ENCODE measurements at regions not wholly inside any gene's neighbourhood (a gene's known extent, or its start where the extent isn't known, plus 50 kb on each side); places are given as distances from the start of the nearest gene placed in this dataset.
A peak's percentile ranks its signal among the peaks of the same experiment; 100 is the strongest.

DNA sequence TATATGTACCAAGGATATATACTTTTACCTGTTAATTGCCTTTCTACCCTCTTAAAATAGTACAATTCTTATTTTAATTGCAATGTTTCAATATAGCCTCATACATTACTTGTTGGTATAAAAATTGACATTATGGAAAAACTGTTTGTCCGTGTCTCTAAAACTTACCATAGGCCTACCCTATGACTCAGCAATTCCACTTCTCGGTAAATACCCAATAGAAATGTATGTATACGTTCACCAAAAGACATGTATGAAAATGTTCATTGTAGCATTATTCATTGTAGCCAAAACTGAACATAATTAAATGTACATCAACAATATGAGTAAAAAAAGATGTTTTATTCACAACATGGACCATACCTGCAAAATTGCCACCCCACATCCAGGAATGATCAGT, 679.2 kb upstream of the UBE2E2 start:
- Histone ChIP-seq H3K9me3 (no peaks in the 10 kb centered on the region), H3K4me2 (no peak overlapping the region), H3K4me3 (no peak overlapping the region), H3K27ac (no peak overlapping the region), H3K4me1 (no peaks in the 10 kb centered on the region)
- peak; percentile 44 for TF ChIP-seq NFE2L2 (conservative IDR thresholded peaks at IDR 0.05; ENCODE audit: low read length)
- TF ChIP-seq MAFK (IDR thresholded peaks at IDR 0.05; ENCODE audit: partially characterized antibody): peak; percentile 43
- no peak for TF ChIP-seq HOXB13 (CRISPR knock-in tag; IDR thresholded peaks at IDR 0.05; ENCODE audit: low read depth)
- no peak for TF ChIP-seq POLR2A (IDR thresholded peaks at IDR 0.05; ENCODE audit: low read length)
- DNase-seq (ENCODE audit: low read depth in 1 of 2, low spot score in 1 of 2) (no peak), ATAC-seq (no peak), FAIRE-seq (no peak)
- WGBS (ENCODE audit: missing lambda C conversion rate): 23% methylated on average over 3 of the region's 3 CpGs
- ChIA-PET CTCF (no interaction called here), POLR2A (no interaction called here)

DNA sequence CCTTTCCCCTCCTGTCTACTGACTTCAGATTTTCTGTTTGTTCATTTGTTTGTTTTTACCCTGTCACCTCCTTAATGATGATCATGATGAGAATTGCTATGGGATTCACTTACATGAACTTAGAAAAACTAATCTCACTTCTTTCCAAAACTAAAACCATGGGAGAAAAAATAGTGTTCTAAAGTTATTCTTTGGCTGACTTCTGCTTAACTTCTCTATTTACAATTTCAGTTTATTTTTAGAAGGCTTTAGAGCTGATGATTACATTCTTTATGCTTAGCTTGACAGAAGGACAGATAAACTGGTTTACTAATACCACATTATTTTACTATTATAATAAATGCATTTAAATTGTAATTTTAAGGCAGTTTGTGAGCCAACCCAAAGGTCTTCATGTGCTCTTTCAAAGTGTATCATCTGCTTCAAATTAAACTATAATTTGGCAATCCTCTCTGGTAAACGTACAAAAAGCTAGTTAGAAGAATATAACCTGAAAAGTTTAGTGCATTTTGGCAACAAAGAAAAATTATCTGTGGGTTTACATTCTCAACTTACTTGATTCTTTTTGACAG, 676.8 kb upstream of the UBE2E2 start:
- Histone ChIP-seq H3K4me3 (no peak overlapping the region), H3K4me2 (no peak overlapping the region), H3K4me1 (no peaks in the 10 kb centered on the region), H3K9me3 (no peaks in the 10 kb centered on the region), H3K27ac (no peak overlapping the region)
- POLR2A ChIA-PET: no interaction called here
- TF ChIP-seq RFX5 (IDR thresholded peaks at IDR 0.05): no peak
- TF ChIP-seq KDM1A (IDR thresholded peaks at IDR 0.05; ENCODE audit: low read depth): no peak
- TF ChIP-seq NR3C1 (IDR thresholded peaks at IDR 0.05): no peak
- no peak for TF ChIP-seq NFE2L2 (conservative IDR thresholded peaks at IDR 0.05; ENCODE audit: low read length)
- no peak for TF ChIP-seq KDM5A (IDR thresholded peaks at IDR 0.05)
- TF ChIP-seq HDAC2 (IDR thresholded peaks at IDR 0.05): no peak
- TF ChIP-seq JUNB (IDR thresholded peaks at IDR 0.05): no peak
- DNase-seq (ENCODE audit: low read depth in 1 of 2, low spot score in 1 of 2) (no peak), FAIRE-seq (no peak), ATAC-seq (no peak)
- CTCF ChIA-PET: no interaction called here
- 2% methylated on average over 1 of the region's 1 CpG for WGBS (ENCODE audit: missing lambda C conversion rate)

DNA sequence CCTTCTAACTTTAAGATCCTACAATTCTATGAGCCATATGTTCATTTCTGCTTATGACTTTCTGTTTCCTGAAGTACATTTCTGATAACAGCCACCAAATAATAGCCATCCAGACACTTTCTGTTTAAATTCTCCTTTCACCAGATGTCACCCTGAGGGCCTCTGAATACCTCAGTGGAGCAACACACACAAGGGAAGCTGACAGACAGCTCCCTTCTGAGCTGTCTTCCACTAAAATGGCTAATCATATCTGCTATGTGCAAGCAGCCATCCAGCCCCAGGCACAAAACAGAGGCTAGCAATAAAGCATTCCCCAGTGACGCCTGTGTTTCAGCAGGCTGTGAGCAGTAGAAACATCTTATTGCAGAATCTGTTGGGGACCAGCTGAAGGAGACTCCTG, 666.6 kb upstream of the UBE2E2 start:
- CTCF ChIA-PET: no interaction called here

DNA sequence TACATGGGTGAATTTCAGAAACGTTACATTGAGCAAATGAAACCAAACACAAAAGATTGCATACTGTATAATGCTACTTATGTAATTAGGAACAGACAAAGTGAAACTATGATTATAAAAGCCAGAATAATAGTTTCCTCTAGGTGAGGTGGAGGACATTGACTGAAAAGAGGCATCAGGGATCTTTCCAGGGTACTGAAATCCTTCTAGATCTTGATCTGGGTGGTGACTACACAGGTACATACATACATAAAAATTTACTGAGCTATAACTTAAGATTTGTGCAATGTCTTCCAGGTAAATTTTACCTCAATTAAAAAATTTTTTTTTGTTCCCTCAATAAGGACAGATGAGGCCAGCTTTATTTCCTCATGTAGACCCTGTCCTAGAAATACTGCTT, 665.6 kb upstream of the UBE2E2 start:
- Histone ChIP-seq H3K4me3 (no peak overlapping the region), H3K27ac (no peak overlapping the region), H3K4me2 (no peak overlapping the region), H3K4me1 (no peaks in the 10 kb centered on the region), H3K9me3 (no peaks in the 10 kb centered on the region)
- TF ChIP-seq EHMT2 (IDR thresholded peaks at IDR 0.05; ENCODE audit: low read depth) (no peak), NPAS2 (CRISPR knock-in tag; IDR thresholded peaks at IDR 0.05; ENCODE audit: borderline replicate concordance) (no peak), HOXA7 (CRISPR knock-in tag; IDR thresholded peaks at IDR 0.05) (no peak), CHD4 (IDR thresholded peaks at IDR 0.05; ENCODE audit: borderline replicate concordance) (no peak), RFX5 (IDR thresholded peaks at IDR 0.05) (no peak), POLR2A (IDR thresholded peaks at IDR 0.05; ENCODE audit: low read length) (no peak), RCOR1 (IDR thresholded peaks at IDR 0.05; ENCODE audit: low read depth, low read length) (no peak), JUN (IDR thresholded peaks at IDR 0.05) (no peak), CHD2 (IDR thresholded peaks at IDR 0.05; ENCODE audit: low read length, partially characterized antibody) (no peak)
- TF ChIP-seq, protein P1, sequence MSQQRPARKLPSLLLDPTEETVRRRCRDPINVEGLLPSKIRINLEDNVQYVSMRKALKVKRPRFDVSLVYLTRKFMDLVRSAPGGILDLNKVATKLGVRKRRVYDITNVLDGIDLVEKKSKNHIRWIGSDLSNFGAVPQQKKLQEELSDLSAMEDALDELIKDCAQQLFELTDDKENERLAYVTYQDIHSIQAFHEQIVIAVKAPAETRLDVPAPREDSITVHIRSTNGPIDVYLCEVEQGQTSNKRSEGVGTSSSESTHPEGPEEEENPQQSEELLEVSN (IDR thresholded peaks at IDR 0.05; ENCODE audit: borderline replicate concordance, low read depth): no peak
- CTCF ChIA-PET: no interaction called here
- FAIRE-seq (no peak), ATAC-seq (no peak), DNase-seq (ENCODE audit: low read depth in 1 of 2, low spot score in 1 of 2) (no peak)
- POLR2A ChIA-PET: no interaction called here
- 0% methylated on average over 1 of the region's 1 CpG for WGBS (ENCODE audit: missing lambda C conversion rate)

More for the DNA sequence above, 666.6 kb upstream of the UBE2E2 start:
- DNase-seq (ENCODE audit: low read depth in 1 of 2, low spot score in 1 of 2) (no peak), ATAC-seq (no peak), FAIRE-seq (no peak)
- POLR2A ChIA-PET: no interaction called here
- 0% methylated on average over 1 of the region's 1 CpG for WGBS (ENCODE audit: missing lambda C conversion rate)
- H3K4me2 ChIP-seq: no peak overlapping the region
- no peak overlapping the region for H3K4me3 ChIP-seq
- no peaks in the 10 kb centered on the region for H3K4me1 ChIP-seq
- TF ChIP-seq SMC3 (IDR thresholded peaks at IDR 0.05) (no peak), MYC (IDR thresholded peaks at IDR 0.05; ENCODE audit: borderline replicate concordance, low read length) (no peak), JUN (IDR thresholded peaks at IDR 0.05) (no peak), NPAS2 (CRISPR knock-in tag; IDR thresholded peaks at IDR 0.05; ENCODE audit: borderline replicate concordance) (no peak), FOSB (CRISPR knock-in tag; IDR thresholded peaks at IDR 0.05) (no peak), NFE2L2 (conservative IDR thresholded peaks at IDR 0.05; ENCODE audit: low read length) (no peak), FOSL2 (IDR thresholded peaks at IDR 0.05) (no peak), FOSL2 (CRISPR knock-in tag; IDR thresholded peaks at IDR 0.05) (no peak)
- TF ChIP-seq, protein P2, sequence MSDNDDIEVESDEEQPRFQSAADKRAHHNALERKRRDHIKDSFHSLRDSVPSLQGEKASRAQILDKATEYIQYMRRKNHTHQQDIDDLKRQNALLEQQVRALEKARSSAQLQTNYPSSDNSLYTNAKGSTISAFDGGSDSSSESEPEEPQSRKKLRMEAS (IDR thresholded peaks at IDR 0.05): no peak
- no peak overlapping the region for H3K27ac ChIP-seq
- no peaks in the 10 kb centered on the region for H3K9me3 ChIP-seq
